Cardiac septum (tissue), 1 donor: ENCODE measurements at regions not wholly inside any gene's neighbourhood (a gene's known extent, or its start where the extent isn't known, plus 50 kb on each side); places are given as distances from the start of the nearest gene placed in this dataset.

ENCODE experiments used
- DNase-seq: peaks from one replicate; pipeline ENCODE4 v3.0.0-alpha.2; 2020; ENCODE audit warnings: low spot score
- intact Hi-C: fragments of 100-400 bp; cut with DNase I; formaldehyde crosslinking; loops from one replicate; pipeline ENCODE4 v1.14.0; 2022
- donor health status: DM: no; HTN: no; CAD: no.

- no peak for DNase-seq
- intact Hi-C loops = no loop called here
These were observed 187.5 kb downstream of the SHANK2 start for GRCh38 chr11:71064702-71065515.

- intact Hi-C loops = no loop called here
- no peak for DNase-seq
These were observed 188.2 kb downstream of the SHANK2 start for GRCh38 chr11:71064183-71064582.

DNA sequence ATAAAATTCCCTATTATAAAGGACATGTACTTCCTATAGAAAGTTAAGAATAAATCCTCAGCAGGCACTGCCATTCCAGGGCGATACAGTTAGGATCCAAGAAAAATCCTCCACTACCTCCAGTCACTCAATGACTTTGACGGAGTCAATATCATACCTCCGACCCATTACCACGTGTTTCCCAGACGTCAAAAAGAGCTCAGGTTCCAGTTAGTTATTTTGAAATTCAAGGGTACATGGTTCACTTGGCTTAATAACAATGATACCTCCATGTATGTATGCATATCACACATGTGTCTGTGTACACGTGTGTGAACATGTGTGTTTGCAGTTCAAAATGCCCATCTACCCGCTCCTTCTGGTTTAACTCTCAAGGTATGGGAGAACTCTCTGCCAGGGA is 189.2 kb downstream of the SHANK2 start:
- intact Hi-C loops = no loop called here
- no peak for DNase-seq

DNA sequence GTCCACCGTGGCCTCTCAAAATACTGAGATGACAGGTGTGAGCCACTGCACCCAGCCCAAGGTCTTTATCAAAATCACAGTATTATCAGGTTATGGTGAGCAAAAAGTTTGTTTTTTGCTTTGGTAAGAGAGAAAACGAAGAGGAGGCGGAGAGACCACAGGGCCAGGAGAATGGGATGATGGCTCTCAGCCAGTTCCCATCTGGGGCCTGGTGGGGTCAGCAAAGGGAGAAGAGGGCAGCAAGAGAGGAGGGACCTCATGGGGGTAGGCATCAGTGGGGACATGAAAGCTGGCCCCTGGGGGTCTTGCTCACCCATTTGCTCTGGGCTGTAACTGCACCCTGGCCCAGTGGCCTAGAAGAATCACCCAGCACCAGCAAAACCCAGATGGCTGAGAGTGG is 190.2 kb downstream of the SHANK2 start:
- DNase-seq = no peak
- intact Hi-C loops = no loop called here

- no peak for DNase-seq
These were observed 192.0 kb downstream of the SHANK2 start for GRCh38 chr11:71060391-71060791.

DNA sequence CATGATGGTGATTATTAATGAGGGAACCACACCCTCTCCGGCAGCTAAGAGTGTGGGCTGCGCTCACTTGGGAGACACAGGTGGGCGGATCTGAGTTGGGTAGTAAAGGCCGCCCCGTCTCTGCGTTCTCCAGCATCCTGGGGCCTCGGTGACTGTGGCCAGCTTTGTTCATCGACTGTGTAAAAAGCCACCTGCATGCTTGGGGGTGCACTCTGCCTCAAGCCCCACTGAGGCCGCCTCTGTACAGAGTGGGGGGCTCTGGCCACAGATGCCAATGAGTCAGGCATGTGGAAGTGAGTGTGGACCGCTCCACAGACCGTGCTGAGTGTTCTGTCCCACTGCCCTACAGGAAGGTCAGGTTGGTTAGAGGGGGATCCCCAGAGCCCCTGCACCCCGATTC is 192.7 kb downstream of the SHANK2 start:
- intact Hi-C loops = no loop called here

More at GRCh38 chr11:71060391-71060791, 192.0 kb downstream of the SHANK2 start:
- intact Hi-C loops = no loop called here

DNA sequence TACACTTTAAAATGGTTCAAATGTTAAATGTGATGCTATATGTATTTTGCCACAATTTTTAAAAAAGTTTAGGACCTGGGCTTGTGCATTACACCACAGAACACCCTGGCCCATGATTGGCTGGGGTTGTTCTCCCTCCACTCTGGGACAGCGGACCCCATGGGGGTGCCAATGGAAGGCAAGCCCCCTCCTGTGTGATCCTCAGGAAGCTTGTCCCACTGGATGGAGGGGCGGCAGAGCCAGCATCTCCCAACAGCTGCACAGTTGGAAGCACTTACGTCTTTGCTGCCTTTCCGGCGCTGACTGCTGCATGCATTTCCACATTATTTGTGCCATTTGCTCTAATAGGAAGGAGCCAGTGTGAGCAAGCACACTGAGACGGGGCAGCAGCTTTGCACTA is 196.5 kb downstream of the SHANK2 start:
- DNase-seq = no peak
- intact Hi-C loops = no loop called here

More for the DNA sequence above, 192.7 kb downstream of the SHANK2 start:
- no peak for DNase-seq
